Endothelial cell of umbilical vein (primary cell): ENCODE measurements at regions not wholly inside any gene's neighbourhood (a gene's known extent, or its start where the extent isn't known, plus 50 kb on each side); places are given as distances from the start of the nearest gene placed in this dataset.

ENCODE experiments used
- BruUV-seq: library from RNA; stranded (reverse); fragments of 400-500 nt; replicated peaks from 2 replicates; lab custom pipeline; 2021; lab: Mats Ljungman, UMichigan
- CTCF ChIA-PET: fragments of 300-600, 350-600 bp; sonication (Branson Sonifier 250); formaldehyde crosslinking; loops from one replicate; lab custom pipeline; 2021; ENCODE audit warnings: antibody characterized with exemption, inconsistent platforms; lab: Charles Lee
- POLR2A ChIA-PET: fragments of 300-600, 350-600 bp; sonication (Branson Sonifier 250); formaldehyde crosslinking; loops from one replicate; lab custom pipeline; 2021; ENCODE audit warnings: antibody characterized with exemption, inconsistent platforms; lab: Charles Lee
- DNase-seq: peaks from one replicate; pipeline ENCODE4 v3.0.0-alpha.2; 2011; ENCODE audit warnings: low read depth, low spot score
- FAIRE-seq: peaks from 2 replicates; lab custom pipeline; 2011; peaks lifted over from hg19 to GRCh38; lab: Jason Lieb, UNC
- H2AFZ ChIP-seq: 2 replicates; pipeline ENCODE4 v1.6.0; 2012; ENCODE audit warnings: low read depth, low read length, control low read depth, inconsistent platforms
- H3K27ac ChIP-seq: 2 replicates; pipeline ENCODE4 v1.5.1; 2011; ENCODE audit warnings: low read depth, mild to moderate bottlenecking, control low read depth, low read length, moderate library complexity; ENCODE audit not compliant: insufficient read depth
- H3K27me3 ChIP-seq, 2 experiments: 2 replicates each; pipeline versions ENCODE4 v1.6.0 to v1.6.1; 2011; ENCODE audit warnings: low read length in 2 of 2, mixed read lengths in 1 of 2; ENCODE audit not compliant: control insufficient read depth in 2 of 2, insufficient read depth in 2 of 2
- H3K36me3 ChIP-seq, 2 experiments: 2 replicates in 1 of 2; 3 replicates in 1 of 2; pipeline ENCODE4 v1.5.1; 2011; ENCODE audit warnings: low read length in 2 of 2, mild to moderate bottlenecking in 1 of 2, moderate library complexity in 1 of 2; ENCODE audit not compliant: control insufficient read depth in 2 of 2, insufficient read depth in 2 of 2; ENCODE audit errors: extremely low read depth in 1 of 2
- H3K4me1 ChIP-seq: 3 replicates; pipeline ENCODE4 v1.5.1; 2011; ENCODE audit warnings: mild to moderate bottlenecking, low read length; ENCODE audit not compliant: control insufficient read depth, insufficient read depth; ENCODE audit errors: extremely low read depth
- H3K4me2 ChIP-seq: 2 replicates; pipeline ENCODE4 v1.6.1; 2011; ENCODE audit warnings: low read length, control low read depth, mixed read lengths; ENCODE audit not compliant: insufficient read depth
- H3K4me3 ChIP-seq, 3 experiments: fragments of 200-600 bp in 1 of 3; sonication (generic), shearing (Covaris generic) in 1 of 3; replicated peaks in 1 of 3; 2 replicates each; pipeline ENCODE4 v1.5.1; 2011 to 2016; ENCODE audit warnings: control low read depth in 3 of 3, low read length in 3 of 3, mild to moderate bottlenecking in 2 of 3, inconsistent platforms in 1 of 3, low read depth in 1 of 3, moderate library complexity in 1 of 3; ENCODE audit not compliant: insufficient read depth in 1 of 3
- H3K79me2 ChIP-seq: 2 replicates; pipeline ENCODE4 v1.6.0; 2012; ENCODE audit warnings: low read length, inconsistent platforms; ENCODE audit not compliant: control insufficient read depth, insufficient read depth
- H3K9ac ChIP-seq: replicated peaks from 2 replicates; pipeline ENCODE3; 2011; ENCODE audit warnings: low read length, control low read depth; ENCODE audit not compliant: insufficient read depth; ENCODE audit errors: extremely low read depth
- H3K9me1 ChIP-seq: replicated peaks from 3 replicates; pipeline ENCODE4 v1.6.0; 2011; ENCODE audit warnings: mild to moderate bottlenecking, low read length; ENCODE audit not compliant: control insufficient read depth, insufficient read depth; ENCODE audit errors: extremely low read depth
- H3K9me3 ChIP-seq: replicated peaks from 2 replicates; pipeline ENCODE4 v1.5.1; 2012; ENCODE audit warnings: low read length, inconsistent platforms; ENCODE audit not compliant: control insufficient read depth, insufficient read depth
- H4K20me1 ChIP-seq: replicated peaks from 2 replicates; pipeline ENCODE3; 2011; ENCODE audit warnings: mild to moderate bottlenecking, low read length; ENCODE audit not compliant: control insufficient read depth, insufficient read depth; ENCODE audit errors: extremely low read depth
- CTCF ChIP-seq, 2 donors: IDR thresholded peaks; 1 replicate in 1 of 2; 2 replicates in 1 of 2; pipeline ENCODE4 v1.5.1; 2011; ENCODE audit warnings: low read length in 2 of 2, mild to moderate bottlenecking in 2 of 2, moderate library complexity in 2 of 2, control low read depth in 1 of 2, inconsistent platforms in 1 of 2, low read depth in 1 of 2; ENCODE audit not compliant: insufficient read depth in 1 of 2; ENCODE audit errors: extremely low read depth in 1 of 2
- EZH2 ChIP-seq: IDR thresholded peaks from 2 replicates; pipeline ENCODE4 v1.6.1; 2012; ENCODE audit warnings: borderline replicate concordance, low read depth, mild to moderate bottlenecking, moderate library complexity, low read length, inconsistent platforms; ENCODE audit not compliant: severe bottlenecking
- FOS ChIP-seq: IDR thresholded peaks from 2 replicates; pipeline ENCODE4 v1.6.1; 2011; ENCODE audit warnings: mild to moderate bottlenecking, low read length, moderate library complexity, borderline replicate concordance; ENCODE audit not compliant: insufficient read depth
- GATA2 ChIP-seq: IDR thresholded peaks from 2 replicates; pipeline ENCODE4 v1.7.0; 2011; ENCODE audit warnings: low read depth, mild to moderate bottlenecking, moderate library complexity, mixed read lengths, low read length; ENCODE audit not compliant: insufficient read length, insufficient read depth
- JUN ChIP-seq: IDR thresholded peaks from 2 replicates; pipeline ENCODE4 v1.6.1; 2011; ENCODE audit warnings: borderline replicate concordance, low read depth; ENCODE audit not compliant: insufficient read length, insufficient read depth
- MAX ChIP-seq: IDR thresholded peaks from 2 replicates; pipeline ENCODE4 v1.6.1; 2011; ENCODE audit not compliant: insufficient read depth, insufficient read length
- MYC ChIP-seq: IDR thresholded peaks from one replicate; pipeline ENCODE4 v1.6.1; 2011; ENCODE audit warnings: mild to moderate bottlenecking, low read depth, low read length
- POLR2A ChIP-seq: IDR thresholded peaks from 2 replicates; pipeline ENCODE4 v1.6.1; 2012; ENCODE audit warnings: low read depth, mild to moderate bottlenecking, control low read depth, low read length
- POLR2AphosphoS5 ChIP-seq: IDR thresholded peaks from 2 replicates; pipeline ENCODE4 v1.6.1; 2012; ENCODE audit warnings: low read depth, mild to moderate bottlenecking, control low read depth, low read length, moderate library complexity; ENCODE audit not compliant: insufficient read depth
- dilution Hi-C: fragments of 300-500 bp; cut with MboI; formaldehyde crosslinking; loops from one replicate; pipeline ENCODE4 v1.15.0; 2019; ENCODE audit warnings: low sequenced_read_pairs; ENCODE audit not compliant: extremely low pct_ligation_motif_present
- intact Hi-C: fragments of 100-400 bp; cut with micrococcal nuclease; formaldehyde crosslinking; loops from one replicate; pipeline ENCODE4 v1.10.0; 2022

- no peaks in the 10 kb centered on the region for H3K79me2 ChIP-seq
- no peaks in the 10 kb centered on the region for H3K9me1 ChIP-seq
- CTCF ChIA-PET = no interaction called here
- no peaks in the 10 kb centered on the region for H3K4me1 ChIP-seq
- TF ChIP-seq MYC = no peak
- TF ChIP-seq EZH2 = no peak
- TF ChIP-seq FOS = no peak
- TF ChIP-seq JUN = no peak
- no peak for TF ChIP-seq CTCF (IDR thresholded peaks at IDR 0.05; ENCODE audit: extremely low read depth in 1 of 2, insufficient read depth in 1 of 2, low read depth in 1 of 2, low read length in 2 of 2)
- TF ChIP-seq MAX = no peak
- TF ChIP-seq POLR2AphosphoS5 = no peak
- no peak for TF ChIP-seq GATA2
- TF ChIP-seq POLR2A = no peak
- DNase-seq (no peak), FAIRE-seq (peak; percentile 12)
- H3K27ac ChIP-seq = no peak overlapping the region
- H4K20me1 ChIP-seq = no peaks in the 10 kb centered on the region
- no peak overlapping the region for H2AFZ ChIP-seq
- BruUV-seq = no TSS peak
- H3K4me2 ChIP-seq = no peak overlapping the region
- POLR2A ChIA-PET = no interaction called here
- intact Hi-C loops (no loop called here), dilution Hi-C loops (no loop called here)
- no peak overlapping the region for H3K9ac ChIP-seq
- no peaks in the 10 kb centered on the region for H3K27me3 ChIP-seq
- no peak overlapping the region for H3K4me3 ChIP-seq
- no peaks in the 10 kb centered on the region for H3K9me3 ChIP-seq
- H3K36me3 ChIP-seq = no peaks in the 10 kb centered on the region
These were observed 65.9 kb upstream of the NUDT4 start for GRCh38 chr12:93311827-93312226.
